ENCODE measurements at regions not wholly inside any gene's neighbourhood (a gene's known extent, or its start where the extent isn't known, plus 50 kb on each side); places are given as distances from the start of the nearest gene placed in this dataset.
"Not testable (repeated sequence)": the region's sequence is repeated elsewhere in the genome, so short reads cannot be mapped to it uniquely, and the experiment has no call there.

DNA sequence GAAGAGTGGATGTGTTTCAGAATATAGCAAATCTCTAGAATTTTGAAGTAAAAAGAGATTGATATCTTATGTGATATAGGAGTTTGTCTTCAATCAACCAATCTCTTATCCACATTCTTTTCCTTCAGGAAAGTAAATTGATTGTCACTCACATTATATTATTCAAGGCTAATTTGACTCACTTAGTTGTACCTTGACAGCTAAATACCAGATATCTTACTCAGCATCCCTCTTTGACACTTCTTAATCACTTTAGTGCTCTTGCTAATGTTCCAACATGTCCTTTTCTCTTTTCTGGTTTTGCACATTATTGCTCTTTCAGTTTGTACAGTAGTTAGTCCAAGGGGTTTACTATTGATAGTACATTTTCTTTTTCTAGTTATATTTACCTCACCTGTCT, 286.9 kb upstream of the PTCHD4 start:
- Histone ChIP-seq H3K4me1 (no peaks in the 10 kb centered on the region), H3K4me3 (no peak overlapping the region), H3K27me3 (no peaks in the 10 kb centered on the region), H3K9me3 (no peaks in the 10 kb centered on the region), H3K27ac (no peak overlapping the region), H3K36me3 (no peaks in the 10 kb centered on the region)
- DNase-seq (ENCODE audit: low spot score in 2 of 2): no peak
- TF ChIP-seq, protein P1, sequence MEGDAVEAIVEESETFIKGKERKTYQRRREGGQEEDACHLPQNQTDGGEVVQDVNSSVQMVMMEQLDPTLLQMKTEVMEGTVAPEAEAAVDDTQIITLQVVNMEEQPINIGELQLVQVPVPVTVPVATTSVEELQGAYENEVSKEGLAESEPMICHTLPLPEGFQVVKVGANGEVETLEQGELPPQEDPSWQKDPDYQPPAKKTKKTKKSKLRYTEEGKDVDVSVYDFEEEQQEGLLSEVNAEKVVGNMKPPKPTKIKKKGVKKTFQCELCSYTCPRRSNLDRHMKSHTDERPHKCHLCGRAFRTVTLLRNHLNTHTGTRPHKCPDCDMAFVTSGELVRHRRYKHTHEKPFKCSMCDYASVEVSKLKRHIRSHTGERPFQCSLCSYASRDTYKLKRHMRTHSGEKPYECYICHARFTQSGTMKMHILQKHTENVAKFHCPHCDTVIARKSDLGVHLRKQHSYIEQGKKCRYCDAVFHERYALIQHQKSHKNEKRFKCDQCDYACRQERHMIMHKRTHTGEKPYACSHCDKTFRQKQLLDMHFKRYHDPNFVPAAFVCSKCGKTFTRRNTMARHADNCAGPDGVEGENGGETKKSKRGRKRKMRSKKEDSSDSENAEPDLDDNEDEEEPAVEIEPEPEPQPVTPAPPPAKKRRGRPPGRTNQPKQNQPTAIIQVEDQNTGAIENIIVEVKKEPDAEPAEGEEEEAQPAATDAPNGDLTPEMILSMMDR (IDR thresholded peaks at IDR 0.05): no peak
- intact Hi-C loops (cut with DNase I): no loop called here

DNA sequence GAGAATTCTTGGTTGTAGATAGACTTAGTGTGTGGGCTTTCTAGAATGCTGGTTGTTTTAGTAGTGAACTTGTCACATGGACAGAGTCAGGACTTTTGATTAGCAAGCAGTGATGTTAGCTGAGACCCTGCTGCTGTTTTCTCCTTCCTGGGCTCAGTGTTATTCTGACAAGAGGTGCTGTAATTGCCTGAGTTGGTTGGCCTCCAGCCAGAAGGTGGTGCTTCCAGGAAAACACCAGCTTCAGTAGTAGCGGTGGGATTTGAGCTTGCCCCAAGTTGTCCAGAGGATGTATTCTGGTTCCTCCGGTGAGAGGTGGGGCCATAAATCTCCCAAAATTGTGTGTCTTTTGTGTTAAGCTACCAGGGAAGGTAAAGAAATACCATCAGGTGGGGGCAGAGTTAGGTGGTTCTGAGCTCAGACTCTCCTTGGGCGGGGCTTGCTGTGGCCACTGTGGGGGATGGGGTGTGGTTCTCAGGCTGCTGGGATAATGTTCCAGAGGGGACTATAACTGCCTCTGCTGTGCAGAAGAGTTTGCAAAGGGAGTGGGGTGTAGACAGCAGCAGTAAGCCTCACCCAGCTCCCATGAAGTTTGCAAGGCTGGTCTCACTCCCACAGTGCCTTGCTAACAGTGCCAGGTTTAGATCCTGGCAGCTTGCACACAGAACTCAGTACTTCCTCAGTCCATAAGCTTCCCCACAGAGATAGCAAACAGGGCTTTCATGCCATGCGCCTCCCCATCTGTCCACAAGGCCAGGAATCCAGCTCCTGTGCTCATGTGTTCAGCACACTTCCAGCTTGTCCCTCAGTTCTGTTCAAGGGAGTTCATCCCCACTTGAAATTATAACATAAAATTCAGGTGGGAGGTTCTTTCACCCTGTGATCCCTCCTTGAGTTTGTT, 278.4 kb upstream of the PTCHD4 start:
- no peak overlapping the region for H3K27ac ChIP-seq
- TF ChIP-seq, protein P1 (IDR thresholded peaks at IDR 0.05): no peak
- no peaks in the 10 kb centered on the region for H3K4me1 ChIP-seq
- H3K36me3 ChIP-seq: no peaks in the 10 kb centered on the region
- intact Hi-C loops (cut with DNase I): no loop called here
- no peaks in the 10 kb centered on the region for H3K27me3 ChIP-seq
- H3K9me3 ChIP-seq: no peaks in the 10 kb centered on the region
- H3K4me3 ChIP-seq: no peak overlapping the region
- no peak for DNase-seq (ENCODE audit: low spot score in 2 of 2)

DNA sequence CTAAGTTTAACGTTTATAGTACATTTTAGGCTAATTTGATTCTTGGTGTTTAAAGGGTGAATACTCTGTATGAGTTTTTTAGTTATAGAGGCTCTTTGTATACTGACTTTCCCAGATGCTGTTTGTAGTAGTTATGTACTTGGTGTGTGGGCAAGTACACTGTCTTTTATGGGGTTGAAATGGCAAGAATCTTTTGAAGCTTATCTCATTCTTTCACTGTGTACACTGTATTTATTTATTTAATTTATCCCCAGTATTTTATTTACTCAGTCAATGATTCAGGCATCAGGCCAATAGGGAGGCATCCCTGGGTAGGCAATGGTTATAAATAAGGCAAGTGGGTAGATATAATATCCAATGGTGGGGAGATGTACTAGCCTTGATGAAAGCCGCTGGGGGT, 277.0 kb upstream of the PTCHD4 start:
- H3K9me3 ChIP-seq: no peaks in the 10 kb centered on the region

DNA sequence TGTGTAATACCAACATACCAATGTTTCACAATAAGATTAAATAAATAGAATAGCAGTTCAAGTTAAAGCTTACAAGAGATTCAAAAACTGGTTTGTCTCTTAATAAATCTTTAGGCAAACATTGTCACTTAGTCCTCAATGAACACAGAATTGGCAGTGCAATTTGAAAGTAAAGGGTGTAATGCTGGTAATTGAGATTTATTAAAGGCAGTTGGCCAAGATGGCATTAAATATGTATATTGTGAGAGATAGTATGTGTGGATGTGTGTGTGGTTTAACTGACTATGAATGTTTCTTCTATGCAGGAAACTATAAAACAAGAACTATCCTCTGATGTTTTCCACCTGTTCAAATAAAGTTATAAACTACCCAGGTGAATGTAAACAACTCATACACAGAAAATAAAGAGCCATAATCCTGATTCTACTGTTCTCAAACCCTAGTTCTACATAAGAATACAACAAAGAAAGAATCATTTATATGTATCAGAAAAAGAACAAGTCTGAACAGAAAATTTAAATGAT, 267.9 kb upstream of the PTCHD4 start:
- no peak overlapping the region for H3K27ac ChIP-seq
- no peaks in the 10 kb centered on the region for H3K9me3 ChIP-seq
- H3K36me3 ChIP-seq: no peaks in the 10 kb centered on the region
- intact Hi-C loops (cut with DNase I): no loop called here
- TF ChIP-seq, protein P1 (IDR thresholded peaks at IDR 0.05): no peak
- DNase-seq (ENCODE audit: low spot score in 2 of 2): no peak
- no peak overlapping the region for H3K4me3 ChIP-seq
- no peaks in the 10 kb centered on the region for H3K4me1 ChIP-seq
- no peaks in the 10 kb centered on the region for H3K27me3 ChIP-seq

More for the DNA sequence above, 277.0 kb upstream of the PTCHD4 start:
- no peak for DNase-seq (ENCODE audit: low spot score in 2 of 2)
- Histone ChIP-seq H3K27ac (no peak overlapping the region), H3K36me3 (no peaks in the 10 kb centered on the region), H3K4me3 (no peak overlapping the region), H3K4me1 (no peaks in the 10 kb centered on the region), H3K27me3 (no peaks in the 10 kb centered on the region)
- TF ChIP-seq, protein P1 (IDR thresholded peaks at IDR 0.05): no peak
- intact Hi-C loops (cut with DNase I): no loop called here

DNA sequence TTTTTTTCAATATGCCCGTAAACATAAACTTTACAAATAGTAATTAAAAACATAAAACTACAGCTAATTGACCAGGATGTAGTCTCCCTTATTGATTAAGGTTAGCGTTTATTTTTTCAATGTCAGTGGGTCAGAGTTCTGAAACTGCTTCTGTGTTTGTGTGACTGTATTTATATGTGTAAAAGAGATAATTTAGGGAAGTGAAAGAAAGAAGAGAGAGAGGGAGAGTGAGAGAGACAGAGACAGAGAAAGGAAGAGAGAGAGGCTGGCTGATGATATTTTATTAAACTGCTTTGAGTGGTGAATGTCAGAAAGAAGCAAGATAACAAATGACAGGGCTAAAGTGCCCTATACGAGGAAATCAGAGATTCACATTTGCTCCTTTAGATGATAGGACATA, 266.1 kb upstream of the PTCHD4 start:
- TF ChIP-seq, protein P1 (IDR thresholded peaks at IDR 0.05): no peak
- Histone ChIP-seq H3K36me3 (no peaks in the 10 kb centered on the region), H3K27ac (no peak overlapping the region), H3K27me3 (no peaks in the 10 kb centered on the region), H3K9me3 (no peaks in the 10 kb centered on the region), H3K4me1 (no peaks in the 10 kb centered on the region), H3K4me3 (no peak overlapping the region)
- intact Hi-C loops (cut with DNase I): no loop called here
- DNase-seq (ENCODE audit: low spot score in 2 of 2): no peak

DNA sequence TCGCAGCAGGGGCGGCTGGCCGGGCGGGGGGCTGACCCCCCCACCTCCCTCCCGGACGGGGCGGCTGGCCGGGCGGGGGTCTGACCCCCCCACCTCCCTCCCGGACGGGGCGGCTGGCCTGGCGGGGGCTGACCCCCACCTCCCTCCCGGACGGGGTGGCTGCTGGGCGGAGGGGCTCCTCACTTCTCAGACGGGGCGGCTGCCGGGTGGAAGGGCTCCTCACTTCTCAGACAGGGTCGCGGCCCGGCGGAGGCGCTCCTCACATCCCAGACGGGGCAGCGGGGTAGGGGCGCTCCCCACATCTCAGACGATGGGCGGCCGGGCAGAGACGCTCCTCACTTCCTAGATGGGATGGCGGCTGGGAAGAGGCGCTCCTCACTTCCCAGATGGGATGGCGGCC, 260.2 kb upstream of the PTCHD4 start:
- H3K36me3 ChIP-seq; H3K4me1 ChIP-seq; intact Hi-C loops (cut with DNase I); H3K4me3 ChIP-seq; H3K27ac ChIP-seq; H3K27me3 ChIP-seq; DNase-seq (ENCODE audit: low spot score in 2 of 2); H3K9me3 ChIP-seq: not testable (repeated sequence)

Data from ascending aorta (tissue), 2 donors.